Urinary bladder (tissue), 3 donors: ENCODE measurements at regions not wholly inside any gene's neighbourhood (a gene's known extent, or its start where the extent isn't known, plus 50 kb on each side); places are given as distances from the start of the nearest gene placed in this dataset.

Source experiments
- DNase-seq: peaks from one replicate; pipeline ENCODE4 v3.0.0-alpha.2; 2015; ENCODE audit errors: extremely low spot score
- H3K27ac ChIP-seq: one replicate; pipeline ENCODE4 v1.5.1; 2013; ENCODE audit warnings: low read depth, mild to moderate bottlenecking, moderate library complexity
- H3K36me3 ChIP-seq: one replicate; pipeline ENCODE4 v1.6.1; 2013; ENCODE audit warnings: mild to moderate bottlenecking, moderate library complexity; ENCODE audit not compliant: insufficient read depth
- H3K4me1 ChIP-seq: one replicate; pipeline ENCODE4 v1.6.1; 2013; ENCODE audit warnings: mild to moderate bottlenecking, moderate library complexity; ENCODE audit not compliant: insufficient read depth
- H3K4me3 ChIP-seq: one replicate; pipeline ENCODE4 v1.5.1; 2013; ENCODE audit warnings: low read depth, low read length
- WGBS: extraction: QIAGEN DNeasy Blood & Tissue Kit; methylation state at CpG from one replicate; pipeline ENCODE4 v1.1.7; 2013; 5-methylcytosine and 5-hydroxymethylcytosine counted together
- donor health status: healthy with polysubstance abuse.
- donor health status: healthy.

DNA sequence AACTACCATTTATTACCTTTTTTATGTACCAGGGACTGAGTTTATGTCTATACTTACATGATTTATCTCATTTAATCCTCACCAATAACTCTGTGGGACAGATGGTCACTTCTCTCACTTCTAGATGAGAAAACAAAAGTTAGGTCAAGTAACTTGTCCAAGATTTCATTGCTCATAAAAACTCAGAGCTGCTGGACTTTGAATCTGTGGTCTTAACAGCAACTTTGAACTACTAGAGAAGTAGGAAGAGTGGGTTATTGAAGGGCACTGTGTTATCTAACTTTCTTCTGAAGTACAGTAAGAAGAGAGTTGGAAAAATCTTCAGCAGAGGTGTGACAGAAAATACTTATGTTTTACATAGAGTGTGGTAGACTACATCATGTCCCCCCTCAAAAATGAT lies 214.2 kb upstream of the BMPER start:
- no peak for DNase-seq

DNA sequence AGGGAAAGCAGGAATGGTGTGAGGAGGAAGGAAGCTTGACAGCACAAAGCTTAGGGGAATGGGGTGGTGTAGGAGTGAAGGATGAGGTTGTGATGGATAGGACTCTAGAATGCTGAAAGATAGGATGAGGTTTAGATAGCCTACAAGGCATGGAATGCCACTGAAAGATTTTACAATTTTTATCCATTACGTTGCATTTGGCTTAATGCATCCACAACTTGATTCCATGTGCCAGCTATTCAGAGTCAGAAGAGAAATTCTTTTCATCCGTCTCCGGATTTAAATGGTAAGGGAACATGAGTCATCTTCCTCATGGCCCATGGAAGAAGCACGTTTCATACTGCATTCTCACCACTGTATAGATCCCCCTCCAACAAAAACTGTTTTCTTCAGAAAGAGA lies 212.4 kb upstream of the BMPER start:
- no peaks in the 10 kb centered on the region for H3K4me1 ChIP-seq
- 49% methylated on average over 4 of the region's 4 CpGs for WGBS
- H3K4me3 ChIP-seq, result no peak overlapping the region
- no peaks in the 10 kb centered on the region for H3K36me3 ChIP-seq
- DNase-seq, result no peak
- H3K27ac ChIP-seq, result no peak overlapping the region

More for the DNA sequence above, 214.2 kb upstream of the BMPER start:
- Histone ChIP-seq H3K4me1 (no peaks in the 10 kb centered on the region), H3K36me3 (no peaks in the 10 kb centered on the region), H3K27ac (no peak overlapping the region), H3K4me3 (no peak overlapping the region)

DNA sequence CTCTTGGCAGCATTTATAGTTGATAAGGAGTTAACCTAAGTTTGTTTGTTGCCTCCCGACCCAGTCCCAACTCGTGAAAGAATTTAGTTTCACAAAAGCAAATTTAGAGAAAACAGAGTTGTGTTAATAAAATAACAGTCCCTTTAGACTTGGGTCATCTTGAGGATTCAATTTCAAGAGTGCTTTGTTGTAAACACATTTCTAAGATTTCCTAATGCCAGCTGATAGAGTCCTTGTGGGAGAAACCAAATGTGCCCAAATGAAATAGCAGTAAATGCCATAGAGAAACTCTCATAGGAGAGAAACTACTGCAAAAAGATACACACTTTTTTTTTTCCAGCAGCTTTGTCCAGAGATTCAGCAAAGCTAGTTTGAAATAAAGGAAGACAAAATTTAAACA lies 211.3 kb upstream of the BMPER start:
- Histone ChIP-seq H3K4me3 (no peak overlapping the region), H3K27ac (no peak overlapping the region), H3K36me3 (no peaks in the 10 kb centered on the region), H3K4me1 (no peaks in the 10 kb centered on the region)
- WGBS, result 46% methylated on average over 2 of the region's 2 CpGs
- DNase-seq, result no peak

DNA sequence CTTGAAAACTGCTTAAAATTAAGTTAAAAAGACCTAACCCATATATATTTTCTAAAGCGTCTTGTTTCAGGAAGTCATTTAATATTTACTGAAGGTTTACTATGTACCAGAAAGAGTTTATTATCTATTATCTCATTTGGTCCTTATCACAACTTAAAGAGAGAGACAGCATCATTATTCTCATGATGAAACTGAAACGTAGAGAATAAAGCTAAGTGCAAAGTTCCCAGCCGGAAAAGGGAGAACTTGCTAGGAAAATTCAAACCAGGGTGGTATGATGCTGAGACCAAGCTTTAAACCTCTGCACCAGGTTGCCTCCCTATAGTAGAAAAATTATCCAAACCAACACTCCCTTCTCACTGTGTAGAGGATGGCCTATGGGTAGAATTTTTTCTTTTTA lies 207.7 kb upstream of the BMPER start:
- 69% methylated on average over 3 of the region's 3 CpGs for WGBS
- H3K27ac ChIP-seq, result no peak overlapping the region

DNA sequence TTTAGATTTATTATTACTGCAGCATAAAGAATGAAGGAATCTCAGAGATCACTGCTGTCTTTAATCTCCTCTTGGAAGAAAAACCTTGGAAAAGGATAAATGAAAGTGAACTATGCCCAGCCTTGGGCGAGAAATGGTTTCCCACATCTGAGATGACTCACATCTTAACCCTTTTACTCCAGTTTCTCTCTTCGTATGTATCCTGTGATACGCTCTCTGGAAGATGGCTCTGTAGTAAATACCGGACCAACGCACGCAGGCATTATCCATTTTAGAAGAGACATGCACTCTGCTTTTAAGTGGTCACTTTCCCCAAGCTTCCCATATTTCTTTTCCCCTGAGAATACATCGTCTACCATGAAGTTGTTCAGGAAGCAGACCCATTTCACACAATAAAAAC lies 207.3 kb upstream of the BMPER start:
- Histone ChIP-seq H3K4me3 (no peak overlapping the region), H3K36me3 (no peaks in the 10 kb centered on the region), H3K27ac (no peak overlapping the region), H3K4me1 (no peaks in the 10 kb centered on the region)
- no peak for DNase-seq
- WGBS, result 80% methylated on average over 7 of the region's 7 CpGs

More for the DNA sequence above, 207.7 kb upstream of the BMPER start:
- H3K4me1 ChIP-seq, result no peaks in the 10 kb centered on the region
- H3K36me3 ChIP-seq, result no peaks in the 10 kb centered on the region
- no peak for DNase-seq
- no peak overlapping the region for H3K4me3 ChIP-seq

DNA sequence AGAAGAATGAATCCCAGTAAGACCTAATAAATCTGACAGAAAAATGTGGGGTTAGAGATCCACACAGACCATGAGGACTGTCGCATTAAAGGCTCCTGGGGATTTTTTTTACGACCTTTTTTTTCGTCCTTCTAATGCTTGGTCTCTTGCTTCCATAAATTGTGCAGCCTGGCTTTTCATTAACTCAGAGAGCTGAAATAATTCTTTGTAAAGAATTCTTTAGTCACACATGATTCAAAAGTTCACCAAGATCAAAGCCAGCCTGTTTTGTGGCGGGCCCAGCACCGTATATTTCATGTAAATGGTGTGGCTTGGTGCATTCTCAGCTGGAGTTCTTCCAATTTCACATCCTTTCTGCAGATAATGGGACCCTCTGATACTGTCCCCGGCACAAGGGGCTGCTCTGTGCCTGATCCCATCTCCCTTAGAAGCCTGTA lies 206.6 kb upstream of the BMPER start:
- no peaks in the 10 kb centered on the region for H3K36me3 ChIP-seq
- no peak overlapping the region for H3K4me3 ChIP-seq
- no peak for DNase-seq
- WGBS, result 77% methylated on average over 6 of the region's 6 CpGs
- H3K27ac ChIP-seq, result no peak overlapping the region
- H3K4me1 ChIP-seq, result no peaks in the 10 kb centered on the region

DNA sequence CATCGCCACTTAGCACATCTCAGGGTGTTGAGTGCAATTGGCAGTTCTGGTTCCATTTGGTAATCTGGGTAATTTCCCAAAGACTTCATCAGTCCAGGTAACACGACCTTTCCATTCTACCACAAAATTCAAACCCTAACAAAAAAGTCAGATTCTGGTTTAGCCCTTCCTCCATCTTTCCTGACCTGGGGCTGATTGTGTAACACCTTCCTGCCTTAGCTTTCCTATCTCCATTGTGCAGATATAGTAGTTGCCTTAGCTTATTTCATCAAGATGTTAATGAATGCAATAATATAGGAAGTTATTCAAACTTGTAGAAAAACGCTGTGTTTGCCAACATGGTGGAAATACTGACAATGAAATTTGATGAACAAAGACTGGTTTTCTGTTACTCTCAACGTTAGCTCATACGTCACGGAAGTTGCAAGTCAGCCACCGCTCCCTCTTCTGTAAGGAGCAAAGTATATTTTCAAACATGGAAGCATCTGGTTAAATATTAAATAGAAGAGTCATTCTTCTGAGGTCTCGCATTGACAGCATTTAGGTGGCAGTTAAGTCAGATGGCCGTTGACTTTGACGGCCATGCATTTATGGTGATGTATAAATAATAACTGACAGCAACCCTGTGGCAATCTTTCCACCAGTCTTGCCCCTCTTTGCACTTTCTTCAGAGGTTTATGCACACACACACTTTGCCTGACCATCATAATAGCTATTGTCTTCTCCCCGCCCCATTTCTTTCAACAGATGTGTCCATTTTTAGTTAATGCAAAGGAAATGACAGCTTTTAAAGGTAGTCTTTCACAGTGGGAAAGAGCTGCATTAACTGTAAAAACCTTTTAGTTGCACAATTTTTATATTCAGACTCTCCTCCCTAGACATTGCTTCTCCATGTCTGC lies 205.1 kb upstream of the BMPER start:
- DNase-seq, result no peak
- 84% methylated on average over 11 of the region's 11 CpGs for WGBS
- H3K36me3 ChIP-seq, result no peaks in the 10 kb centered on the region
- no peak overlapping the region for H3K4me3 ChIP-seq
- no peak overlapping the region for H3K27ac ChIP-seq
- H3K4me1 ChIP-seq, result no peaks in the 10 kb centered on the region

DNA sequence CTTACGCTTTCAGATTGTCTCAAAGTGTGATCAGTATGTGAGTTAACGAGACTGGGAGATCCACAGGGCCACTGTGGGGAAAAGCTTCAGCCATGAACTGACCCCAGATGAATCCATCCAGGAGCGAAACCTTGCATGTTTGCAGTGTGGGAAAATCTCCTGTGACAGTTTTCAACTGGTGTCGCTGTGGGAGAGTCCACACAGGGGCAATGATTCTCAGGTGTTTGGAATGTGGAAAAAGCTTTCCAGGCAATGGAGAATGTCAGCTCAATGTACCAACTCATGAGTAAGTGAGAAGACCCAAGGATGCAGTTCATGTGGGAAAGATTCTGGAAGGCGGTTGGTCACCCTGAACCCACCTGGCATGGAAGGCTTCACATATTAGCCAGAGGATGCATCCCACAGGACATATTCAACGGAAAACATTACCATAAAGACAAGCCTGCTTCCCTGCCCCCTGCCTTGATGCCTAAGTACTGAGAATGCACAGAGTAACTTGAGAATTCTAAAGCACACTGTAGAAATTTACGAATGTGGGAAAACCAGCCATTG lies 204.1 kb upstream of the BMPER start:
- DNase-seq, result no peak
- Histone ChIP-seq H3K27ac (no peak overlapping the region), H3K4me3 (no peak overlapping the region), H3K4me1 (no peaks in the 10 kb centered on the region), H3K36me3 (no peaks in the 10 kb centered on the region)
- 97% methylated on average over 7 of the region's 7 CpGs for WGBS

DNA sequence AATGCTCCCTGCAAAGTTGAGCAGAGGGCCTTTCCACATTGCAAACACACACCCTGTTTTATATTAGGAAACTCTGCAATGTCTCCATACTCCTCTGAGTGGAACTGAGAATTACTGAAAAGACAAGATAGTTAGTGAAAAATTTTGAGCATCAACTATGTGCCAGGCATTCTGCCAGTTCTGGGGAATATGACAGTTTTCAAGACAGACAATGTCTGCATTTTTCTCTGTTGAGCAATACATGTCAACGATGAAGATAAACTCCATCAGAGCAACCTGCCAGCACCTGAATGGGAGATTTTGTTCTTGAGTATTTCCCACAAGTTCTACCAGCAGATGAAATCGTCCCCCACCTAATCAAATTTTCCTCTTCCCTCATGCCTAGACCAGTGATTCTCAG lies 203.4 kb upstream of the BMPER start:
- WGBS, result 88% methylated on average over 2 of the region's 2 CpGs
- Histone ChIP-seq H3K4me1 (no peaks in the 10 kb centered on the region), H3K27ac (no peak overlapping the region), H3K36me3 (no peaks in the 10 kb centered on the region), H3K4me3 (no peak overlapping the region)
- no peak for DNase-seq

DNA sequence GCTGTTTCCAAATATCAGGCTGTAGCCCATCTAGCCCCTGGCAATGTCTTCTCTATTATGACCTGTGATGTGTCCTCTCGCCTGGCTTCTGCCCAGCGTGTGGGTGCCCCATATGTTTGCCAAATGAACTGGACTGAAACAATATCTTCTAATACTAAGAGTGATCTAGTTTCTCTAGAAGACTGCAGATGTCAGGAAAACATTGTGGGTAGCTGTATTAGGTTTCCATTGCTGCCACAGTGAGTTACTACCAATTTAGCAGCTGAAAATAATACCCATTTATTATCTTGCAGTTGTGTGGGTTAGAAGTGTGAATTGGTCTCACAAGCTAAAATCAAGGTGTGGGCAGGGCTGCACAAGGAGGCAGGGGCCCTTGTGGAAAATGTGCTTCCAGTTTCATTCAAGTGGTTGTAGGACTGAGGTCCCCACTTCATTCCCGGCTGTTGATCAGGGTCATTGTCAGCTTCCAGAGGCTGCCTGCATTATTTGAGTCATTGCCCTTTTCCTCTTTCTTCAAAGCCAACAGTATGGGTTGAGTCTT lies 202.8 kb upstream of the BMPER start:
- H3K4me1 ChIP-seq, result no peaks in the 10 kb centered on the region
- WGBS, result 97% methylated on average over 3 of the region's 3 CpGs
- no peak overlapping the region for H3K4me3 ChIP-seq
- no peak overlapping the region for H3K27ac ChIP-seq
- H3K36me3 ChIP-seq, result no peaks in the 10 kb centered on the region
- DNase-seq, result no peak

DNA sequence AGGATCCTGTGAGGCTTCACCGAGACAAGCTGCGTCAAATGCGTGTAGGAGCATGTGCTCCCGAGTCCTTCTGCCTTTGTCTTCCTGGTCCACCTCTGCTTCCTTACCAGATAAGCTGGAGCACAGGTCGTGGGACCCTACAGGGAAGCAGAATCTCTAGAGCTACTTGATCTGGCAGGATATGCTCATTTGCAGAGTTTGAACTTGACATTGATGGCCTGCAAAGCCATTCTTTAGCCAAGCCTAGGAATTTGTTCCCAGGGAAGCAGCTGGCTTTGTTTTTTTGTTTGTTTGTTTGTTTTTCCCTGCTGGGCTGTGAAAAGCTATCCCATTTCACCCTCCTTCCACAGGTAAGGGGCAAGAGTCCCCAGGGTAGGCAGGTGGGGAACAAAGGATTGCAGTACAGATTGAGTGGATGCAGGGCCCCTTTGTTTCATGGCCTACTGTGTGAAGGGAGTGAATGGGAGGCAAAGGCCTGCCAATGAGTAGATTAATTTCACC lies 200.0 kb upstream of the BMPER start:
- whole genome bisulfite sequencing, result 93% methylated on average over 5 of the region's 5 CpGs
- no peaks in the 10 kb centered on the region for H3K4me1 ChIP-seq

DNA sequence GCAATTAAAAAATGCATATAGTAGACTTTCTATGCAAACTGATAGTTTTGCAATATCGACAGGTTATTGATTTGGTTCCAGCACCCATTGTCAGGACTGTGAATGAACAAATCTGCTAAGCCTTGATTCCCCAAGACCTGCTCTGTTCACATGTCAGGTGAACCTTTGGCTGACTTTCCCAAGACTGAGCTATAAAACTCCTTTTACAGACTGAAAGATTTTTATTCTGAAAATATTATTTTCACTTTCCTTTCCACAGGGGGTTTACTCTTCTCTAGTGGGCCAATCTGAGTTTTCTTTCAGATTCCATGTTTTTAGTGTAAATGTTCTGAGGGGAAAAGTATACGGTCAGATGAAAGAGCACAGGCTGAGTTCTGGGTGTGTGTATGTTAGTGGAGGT lies 199.2 kb upstream of the BMPER start:
- no peak overlapping the region for H3K4me3 ChIP-seq
- H3K36me3 ChIP-seq, result no peaks in the 10 kb centered on the region
- H3K4me1 ChIP-seq, result no peaks in the 10 kb centered on the region
- no peak overlapping the region for H3K27ac ChIP-seq
- no peak for DNase-seq
- WGBS, result 79% methylated on average over 2 of the region's 2 CpGs

More for the DNA sequence above, 200.0 kb upstream of the BMPER start:
- H3K27ac ChIP-seq, result no peak overlapping the region
- H3K4me3 ChIP-seq, result no peak overlapping the region
- H3K36me3 ChIP-seq, result no peaks in the 10 kb centered on the region
- no peak for DNase-seq

DNA sequence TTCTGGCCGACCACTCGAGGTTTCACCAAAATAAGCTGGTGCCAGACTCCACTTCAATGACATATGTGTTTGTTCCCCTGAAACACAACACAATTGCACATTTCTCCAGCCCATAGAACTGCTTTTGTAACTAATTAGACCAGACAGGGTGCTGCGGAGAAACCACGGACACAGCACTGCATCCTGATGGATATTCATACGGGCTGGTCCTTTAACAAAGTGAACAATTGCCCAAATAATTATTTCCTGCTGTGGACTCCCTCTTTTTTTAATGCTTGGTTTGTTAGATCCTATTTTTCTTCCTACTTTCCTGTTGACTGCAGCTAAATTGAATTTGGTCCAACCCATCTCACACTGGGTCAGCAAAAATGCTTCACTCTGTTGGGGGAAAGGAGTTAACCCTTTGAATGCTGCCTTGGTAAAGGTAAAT lies 198.6 kb upstream of the BMPER start:
- H3K4me1 ChIP-seq, result no peaks in the 10 kb centered on the region
- no peak for DNase-seq
- H3K4me3 ChIP-seq, result no peak overlapping the region
- no peak overlapping the region for H3K27ac ChIP-seq
- no peaks in the 10 kb centered on the region for H3K36me3 ChIP-seq
- WGBS, result 57% methylated on average over 5 of the region's 5 CpGs

DNA sequence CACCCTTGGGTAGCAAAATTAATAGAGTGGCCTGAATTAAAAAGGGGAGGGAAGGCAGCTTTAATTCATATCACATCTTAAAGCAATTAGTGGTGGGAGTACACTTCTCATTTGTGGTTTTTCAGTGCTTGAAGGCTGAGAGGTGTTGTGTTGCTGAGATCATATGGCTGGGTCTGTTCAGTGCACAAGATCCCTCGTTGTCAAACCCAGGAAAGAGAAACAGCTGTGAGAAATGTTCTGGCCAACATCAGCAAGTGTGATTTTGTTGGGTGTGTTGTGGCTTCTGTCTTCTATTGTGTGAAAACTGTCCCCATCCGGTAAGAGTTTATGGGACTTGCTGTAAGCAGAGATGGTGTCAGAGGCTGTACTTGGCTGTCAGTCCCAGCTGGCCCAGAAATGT lies 197.9 kb upstream of the BMPER start:
- H3K36me3 ChIP-seq, result no peaks in the 10 kb centered on the region
- no peak for DNase-seq
- H3K4me3 ChIP-seq, result no peak overlapping the region
- 38% methylated on average over 2 of the region's 2 CpGs for WGBS
- no peaks in the 10 kb centered on the region for H3K4me1 ChIP-seq
- no peak overlapping the region for H3K27ac ChIP-seq
